IMR-90 (cell line): ENCODE measurements at regions not wholly inside any gene's neighbourhood (a gene's known extent, or its start where the extent isn't known, plus 50 kb on each side); places are given as distances from the start of the nearest gene placed in this dataset.

ENCODE experiments used
- ATAC-seq: fragments of 200-7000 bp; cut with Tn5 transposase; 2 replicates; pipeline ENCODE4 v1.9.1; 2020; ENCODE audit warnings: low read depth, mild to moderate bottlenecking, moderate library complexity
- BruUV-seq: library from RNA; stranded (reverse); fragments of 400-500 nt; replicated peaks from 2 replicates; lab custom pipeline; 2021; lab: Mats Ljungman, UMichigan
- CTCF ChIA-PET: fragments of 300-600 bp; formaldehyde crosslinking; extraction: SDS; loops from one replicate; lab custom pipeline; 2021; ENCODE audit warnings: antibody characterized with exemption; lab: Yijun Ruan, JAX
- POLR2A ChIA-PET: fragments of 300-600 bp; sonication (Branson Sonifier 250); formaldehyde crosslinking; loops from one replicate; lab custom pipeline; 2022; ENCODE audit warnings: antibody characterized with exemption; ENCODE audit not compliant: unreplicated experiment; lab: Charles Lee
- DNase-seq: peaks from one replicate; pipeline ENCODE4 v3.0.0; 2013
- H2AFZ ChIP-seq: replicated peaks from 2 replicates; pipeline ENCODE3; 2013; ENCODE audit warnings: low read length, mild to moderate bottlenecking; ENCODE audit not compliant: poor library complexity
- H2AK5ac ChIP-seq: 2 replicates; pipeline ENCODE4 v1.6.1; 2013; ENCODE audit warnings: low read depth, low read length, inconsistent platforms
- H2AK9ac ChIP-seq: replicated peaks from 2 replicates; pipeline ENCODE3; 2013; ENCODE audit warnings: mild to moderate bottlenecking, low read depth, low read length, moderate library complexity; ENCODE audit not compliant: poor library complexity
- H2BK120ac ChIP-seq: 2 replicates; pipeline ENCODE4 v1.6.1; 2013; ENCODE audit warnings: low read depth, low read length, inconsistent platforms
- H2BK15ac ChIP-seq: 3 replicates; pipeline ENCODE4 v1.6.1; 2013; ENCODE audit warnings: low read depth, low read length, inconsistent platforms
- H2BK20ac ChIP-seq: 2 replicates; pipeline ENCODE4 v1.6.1; 2013; ENCODE audit warnings: low read depth, mild to moderate bottlenecking, inconsistent platforms, low read length, moderate library complexity
- H2BK5ac ChIP-seq: 2 replicates; pipeline ENCODE4 v1.6.1; 2013; ENCODE audit warnings: mild to moderate bottlenecking, low read depth, low read length, inconsistent platforms; ENCODE audit not compliant: poor library complexity, severe bottlenecking
- H3K14ac ChIP-seq: replicated peaks from 2 replicates; pipeline ENCODE4 v1.6.1; 2013; ENCODE audit warnings: low read depth, low read length, inconsistent platforms
- H3K18ac ChIP-seq: 2 replicates; pipeline ENCODE4 v1.6.1; 2013; ENCODE audit warnings: low read depth, low read length, control low read depth
- H3K23ac ChIP-seq: 2 replicates; pipeline ENCODE4 v1.6.1; 2013; ENCODE audit warnings: low read depth, low read length, inconsistent platforms
- H3K27ac ChIP-seq: 2 replicates; pipeline ENCODE4 v1.5.1; 2013; ENCODE audit warnings: mild to moderate bottlenecking, control low read depth, low read length; ENCODE audit not compliant: insufficient read depth
- H3K27me3 ChIP-seq: 2 replicates; pipeline ENCODE4 v1.6.1; 2013; ENCODE audit warnings: low read length; ENCODE audit not compliant: control insufficient read depth, insufficient read depth
- H3K36me3 ChIP-seq: 2 replicates; pipeline ENCODE4 v1.6.1; 2013; ENCODE audit warnings: low read length, mixed read lengths; ENCODE audit not compliant: control insufficient read depth, insufficient read depth
- H3K4ac ChIP-seq: 2 replicates; pipeline ENCODE4 v1.6.1; 2013; ENCODE audit warnings: low read depth, low read length, inconsistent platforms
- H3K4me1 ChIP-seq: 2 replicates; pipeline ENCODE4 v1.6.1; 2013; ENCODE audit warnings: low read length, mixed read lengths; ENCODE audit not compliant: control insufficient read depth, insufficient read depth
- H3K4me2 ChIP-seq: 2 replicates; pipeline ENCODE4 v1.6.1; 2013; ENCODE audit warnings: low read depth, mild to moderate bottlenecking, control low read depth, low read length, moderate library complexity
- H3K4me3 ChIP-seq: 2 replicates; pipeline ENCODE4 v1.5.1; 2013; ENCODE audit warnings: low read depth, mild to moderate bottlenecking, control low read depth, low read length, moderate library complexity; ENCODE audit not compliant: insufficient read depth
- H3K56ac ChIP-seq: 2 replicates; pipeline ENCODE4 v1.6.1; 2013; ENCODE audit warnings: low read length, inconsistent platforms; ENCODE audit not compliant: insufficient read depth; ENCODE audit errors: extremely low read depth
- H3K79me1 ChIP-seq, 2 experiments: 2 replicates each; pipeline ENCODE4 v1.6.1; 2013; ENCODE audit warnings: low read length in 2 of 2, inconsistent platforms in 1 of 2, low read depth in 1 of 2
- H3K9ac ChIP-seq: 2 replicates; pipeline ENCODE4 v1.6.1; 2013; ENCODE audit warnings: low read depth, low read length, control low read depth
- H3K9me1 ChIP-seq: 2 replicates; pipeline ENCODE4 v1.6.1; 2013; ENCODE audit warnings: low read length, inconsistent platforms; ENCODE audit not compliant: insufficient read depth
- H3K9me3 ChIP-seq: 2 replicates; pipeline ENCODE4 v1.6.1; 2013; ENCODE audit warnings: low read length; ENCODE audit not compliant: control insufficient read depth, insufficient read depth
- H4K20me1 ChIP-seq: 2 replicates; pipeline ENCODE4 v1.6.1; 2013; ENCODE audit warnings: low read length, inconsistent platforms; ENCODE audit not compliant: insufficient read depth
- H4K5ac ChIP-seq: 2 replicates; pipeline ENCODE4 v1.6.1; 2013; ENCODE audit warnings: mild to moderate bottlenecking, low read depth, low read length, control low read depth
- H4K8ac ChIP-seq, 2 experiments: 2 replicates each; pipeline ENCODE4 v1.6.1; 2013; ENCODE audit warnings: low read depth in 2 of 2, low read length in 2 of 2, control low read depth in 1 of 2, inconsistent platforms in 1 of 2
- H4K91ac ChIP-seq: 2 replicates; pipeline ENCODE4 v1.6.1; 2013; ENCODE audit warnings: low read depth, low read length, inconsistent platforms; ENCODE audit not compliant: insufficient read depth
- POLR2A ChIP-seq: IDR thresholded peaks from 2 replicates; pipeline ENCODE4 v1.6.1; 2012; ENCODE audit warnings: mild to moderate bottlenecking, low read depth, low read length
- RCOR1 ChIP-seq: IDR thresholded peaks from 2 replicates; pipeline ENCODE4 v1.6.1; 2012; ENCODE audit warnings: mild to moderate bottlenecking, low read length, improper control_type of control experiment; ENCODE audit not compliant: insufficient replicate concordance
- SMC3 ChIP-seq: fragments of 150-350 bp; IDR thresholded peaks from 2 replicates; pipeline ENCODE4 v1.6.1; 2016; ENCODE audit warnings: low read depth, mild to moderate bottlenecking, antibody characterized with exemption, low read length, moderate library complexity
- dilution Hi-C: fragments of 300-500 bp; cut with HindIII; formaldehyde crosslinking; loops from one replicate; pipeline ENCODE4 v1.14.3; 2018; ENCODE audit warnings: low sequenced_read_pairs; ENCODE audit not compliant: unreplicated experiment
- in situ Hi-C: fragments of 300-500 bp; cut with MboI; formaldehyde crosslinking; loops from 3 replicates; pipeline ENCODE4 v1.14.3; 2019; ENCODE audit warnings: low sequenced_read_pairs, inconsistent platforms, mixed read lengths
- intact Hi-C: fragments of 100-400 bp; cut with micrococcal nuclease; formaldehyde crosslinking; loops from 2 replicates; pipeline ENCODE4 v1.10.0; 2022

- Histone ChIP-seq H2AK5ac (no peak overlapping the region), H3K27me3 (no peaks in the 10 kb centered on the region), H3K18ac (no peak overlapping the region), H4K8ac (no peak overlapping the region), H3K4me3 (no peak overlapping the region), H2BK5ac (no peak overlapping the region), H3K27ac (no peak overlapping the region), H2BK15ac (no peak overlapping the region), H3K9me1 (no peaks in the 10 kb centered on the region), H3K4ac (no peak overlapping the region), H2BK120ac (no peak overlapping the region), H4K91ac (no peak overlapping the region), H3K14ac (no peak overlapping the region), H4K20me1 (no peaks in the 10 kb centered on the region), H3K9me3 (peaks cover 9% of the 10 kb centered on the region), H3K9ac (no peak overlapping the region), H3K4me2 (no peak overlapping the region), H4K5ac (no peak overlapping the region), H3K4me1 (no peaks in the 10 kb centered on the region), H3K79me1 (no peaks in the 10 kb centered on the region), H2AK9ac (no peak overlapping the region), H3K23ac (no peak overlapping the region), H2BK20ac (no peak overlapping the region), H3K36me3 (no peaks in the 10 kb centered on the region), H2AFZ (no peak overlapping the region), H3K56ac (no peak overlapping the region)
- no TSS peak for BruUV-seq
- intact Hi-C loops: no loop called here
- ChIA-PET POLR2A (no interaction called here), CTCF (no interaction called here)
- ATAC-seq (no peak), DNase-seq (no peak)
- in situ Hi-C loops: no loop called here
- TF ChIP-seq RCOR1: no peak
- TF ChIP-seq SMC3: no peak
- TF ChIP-seq POLR2A: no peak
- dilution Hi-C loops: no loop called here
Observed at GRCh38 chr2:210839450-210839849, 283.1 kb downstream of the CPS1 start.
